Sigmoid colon (tissue), 4 donors: ENCODE measurements at regions not wholly inside any gene's neighbourhood (a gene's known extent, or its start where the extent isn't known, plus 50 kb on each side); places are given as distances from the start of the nearest gene placed in this dataset.
"Not testable (repeated sequence)": the region's sequence is repeated elsewhere in the genome, so short reads cannot be mapped to it uniquely, and the experiment has no call there.

ENCODE experiments used
- CTCF ChIP-seq, 4 experiments: fragments of 450-650 bp in 3 of 4; fragments of 200-600 bp in 1 of 4; IDR thresholded peaks; one replicate each; pipeline ENCODE4 v1.5.1; 2016 to 2019; ENCODE audit warnings: antibody characterized with exemption in 4 of 4, mild to moderate bottlenecking in 3 of 4, moderate library complexity in 2 of 4
- EP300 ChIP-seq, 4 donors: sonication (generic); formaldehyde crosslinking; IDR thresholded peaks; one replicate each; pipeline ENCODE4 v1.6.1; 2017; ENCODE audit warnings: antibody characterized with exemption in 4 of 4

GRCh38 chr14:85852123-85852522, 322.2 kb downstream of the FLRT2 start:
- TF ChIP-seq CTCF, EP300 (IDR thresholded peaks at IDR 0.05): not testable (repeated sequence)
